ENCODE measurements at regions not wholly inside any gene's neighbourhood (a gene's known extent, or its start where the extent isn't known, plus 50 kb on each side); places are given as distances from the start of the nearest gene placed in this dataset.
"Not testable (repeated sequence)": the region's sequence is repeated elsewhere in the genome, so short reads cannot be mapped to it uniquely, and the experiment has no call there.

- not testable (repeated sequence) for H3K4ac ChIP-seq (ENCODE audit: low read depth, low read length); H3K79me2 ChIP-seq (ENCODE audit: control insufficient read depth, insufficient read depth, low read length); H3K27me3 ChIP-seq (ENCODE audit: insufficient read depth, low read length, poor library complexity); H2BK15ac ChIP-seq (replicated peaks; ENCODE audit: low read depth); H3K23ac ChIP-seq (ENCODE audit: low read length); H3K18ac ChIP-seq (ENCODE audit: low read length); H3K27ac ChIP-seq (ENCODE audit: low read depth, low read length); H2BK5ac ChIP-seq (ENCODE audit: low read length); H3K4me1 ChIP-seq (ENCODE audit: control insufficient read depth, low read depth, low read length); H3K36me3 ChIP-seq (ENCODE audit: control insufficient read depth, insufficient read depth, low read length); DNase-seq; H4K8ac ChIP-seq (ENCODE audit: low read depth, low read length); H3K9ac ChIP-seq (ENCODE audit: low read length); H2AK5ac ChIP-seq (ENCODE audit: low read length); H3K4me2 ChIP-seq (ENCODE audit: low read length); H3K79me1 ChIP-seq (ENCODE audit: low read length); H3K56ac ChIP-seq (ENCODE audit: low read length); H4K5ac ChIP-seq (ENCODE audit: low read length); H3K4me3 ChIP-seq (ENCODE audit: low read length); H2BK120ac ChIP-seq (ENCODE audit: low read depth, low read length)
- WGBS (ENCODE audit: extremely low coverage, insufficient coverage, low lambda C conversion rate) = no CpG with 5 or more reads among the region's 3 CpGs
Measured at GRCh38 chr15:20597245-20597644, 55.6 kb upstream of the GOLGA6L6 start.

GRCh38 chr15:20594219-20594618 is 52.6 kb upstream of the GOLGA6L6 start:
- H2BK15ac ChIP-seq (replicated peaks; ENCODE audit: low read depth); H3K27ac ChIP-seq (ENCODE audit: low read depth, low read length); H4K5ac ChIP-seq (ENCODE audit: low read length); DNase-seq; H3K4ac ChIP-seq (ENCODE audit: low read depth, low read length); H3K23ac ChIP-seq (ENCODE audit: low read length); H2BK5ac ChIP-seq (ENCODE audit: low read length); H4K8ac ChIP-seq (ENCODE audit: low read depth, low read length); H3K56ac ChIP-seq (ENCODE audit: low read length); H3K79me1 ChIP-seq (ENCODE audit: low read length); H3K18ac ChIP-seq (ENCODE audit: low read length); H2AK5ac ChIP-seq (ENCODE audit: low read length); H3K4me2 ChIP-seq (ENCODE audit: low read length); H2BK120ac ChIP-seq (ENCODE audit: low read depth, low read length); H3K36me3 ChIP-seq (ENCODE audit: control insufficient read depth, insufficient read depth, low read length); H3K4me1 ChIP-seq (ENCODE audit: control insufficient read depth, low read depth, low read length); H3K9ac ChIP-seq (ENCODE audit: low read length); H3K79me2 ChIP-seq (ENCODE audit: control insufficient read depth, insufficient read depth, low read length); H3K4me3 ChIP-seq (ENCODE audit: low read length); H3K27me3 ChIP-seq (ENCODE audit: insufficient read depth, low read length, poor library complexity): not testable (repeated sequence)
- WGBS (ENCODE audit: extremely low coverage, insufficient coverage, low lambda C conversion rate) = no CpG with 5 or more reads among the region's 5 CpGs

GRCh38 chr15:20591936-20592335 is 50.3 kb upstream of the GOLGA6L6 start:
- H3K9ac ChIP-seq (ENCODE audit: low read length); H3K4me2 ChIP-seq (ENCODE audit: low read length); H2AK5ac ChIP-seq (ENCODE audit: low read length); H2BK15ac ChIP-seq (replicated peaks; ENCODE audit: low read depth); H3K4ac ChIP-seq (ENCODE audit: low read depth, low read length); H3K79me1 ChIP-seq (ENCODE audit: low read length); H3K56ac ChIP-seq (ENCODE audit: low read length); H4K8ac ChIP-seq (ENCODE audit: low read depth, low read length); H3K23ac ChIP-seq (ENCODE audit: low read length); H4K5ac ChIP-seq (ENCODE audit: low read length); DNase-seq; H3K4me3 ChIP-seq (ENCODE audit: low read length); H3K79me2 ChIP-seq (ENCODE audit: control insufficient read depth, insufficient read depth, low read length); H2BK120ac ChIP-seq (ENCODE audit: low read depth, low read length); H3K36me3 ChIP-seq (ENCODE audit: control insufficient read depth, insufficient read depth, low read length); H3K27ac ChIP-seq (ENCODE audit: low read depth, low read length); H3K4me1 ChIP-seq (ENCODE audit: control insufficient read depth, low read depth, low read length); H3K27me3 ChIP-seq (ENCODE audit: insufficient read depth, low read length, poor library complexity); H3K18ac ChIP-seq (ENCODE audit: low read length); H2BK5ac ChIP-seq (ENCODE audit: low read length): not testable (repeated sequence)
- no CpG with 5 or more reads among the region's 6 CpGs for WGBS (ENCODE audit: extremely low coverage, insufficient coverage, low lambda C conversion rate)

Measured in mesendoderm (in vitro differentiated cells).